A549 (cell line): ENCODE measurements at regions not wholly inside any gene's neighbourhood (a gene's known extent, or its start where the extent isn't known, plus 50 kb on each side); places are given as distances from the start of the nearest gene placed in this dataset.

Experiments used
- ATAC-seq, 2 experiments: fragments of 200-7000 bp in 1 of 2; fragments of >200 bp in 1 of 2; cut with Nextera tagmentation in 1 of 2; cut with Tn5 transposase in 1 of 2; 3 replicates each; pipeline versions ENCODE4 v1.8.0 to v1.9.1; 2018 to 2020; ENCODE audit warnings: mild to moderate bottlenecking in 1 of 2, moderate library complexity in 1 of 2
- CTCF ChIA-PET: fragments of 300-600 bp; sonication (Branson Sonifier 250); formaldehyde crosslinking; extraction: SDS; loops from one replicate; lab custom pipeline; 2021; ENCODE audit warnings: antibody characterized with exemption, inconsistent platforms; lab: Yijun Ruan, JAX
- POLR2A ChIA-PET: fragments of 350-600 bp; formaldehyde crosslinking; extraction: SDS; loops from one replicate; lab custom pipeline; 2021; ENCODE audit warnings: antibody characterized with exemption, inconsistent platforms; lab: Yijun Ruan, JAX
- DNase-seq, 2 experiments: peaks; one replicate each; pipeline versions ENCODE4 v3.0.0 to v3.0.0-alpha.2; 2011 to 2016; ENCODE audit warnings: low read depth in 1 of 2, low spot score in 1 of 2
- FAIRE-seq: peaks from 2 replicates; lab custom pipeline; 2011; peaks lifted over from hg19 to GRCh38; lab: Jason Lieb, UNC
- H3K27ac ChIP-seq, 2 experiments: fragments of >200 bp; sonication (Bioruptor Twin); formaldehyde crosslinking; 3 replicates each; pipeline ENCODE4 v1.5.1; 2016 to 2017
- H3K4me1 ChIP-seq: fragments of >200 bp; sonication (Bioruptor Twin); formaldehyde crosslinking; 3 replicates; pipeline ENCODE4 v1.6.1; 2016
- H3K4me2 ChIP-seq: fragments of >200 bp; sonication (Bioruptor Twin); formaldehyde crosslinking; 3 replicates; pipeline ENCODE4 v1.6.1; 2016
- H3K4me3 ChIP-seq: fragments of >200 bp; sonication (Bioruptor Twin); formaldehyde crosslinking; 3 replicates; pipeline ENCODE4 v1.5.1; 2016
- H3K9me3 ChIP-seq: fragments of >200 bp; sonication (Bioruptor Twin); formaldehyde crosslinking; 3 replicates; pipeline ENCODE4 v1.6.1; 2016
- BCL3 ChIP-seq: fragments of >200 bp; sonication (Bioruptor Twin); formaldehyde crosslinking; IDR thresholded peaks from 3 replicates; pipeline ENCODE4 v1.6.1; 2016
- CBX2 ChIP-seq: fragments of 200-600 bp; sonication (generic); IDR thresholded peaks from 2 replicates; pipeline ENCODE4 v1.6.1; 2016; ENCODE audit warnings: low read depth, mild to moderate bottlenecking, borderline replicate concordance
- CBX8 ChIP-seq: fragments of 200-600 bp; sonication (generic); IDR thresholded peaks from 2 replicates; pipeline ENCODE4 v1.6.1; 2016
- CHD4 ChIP-seq: fragments of 200-600 bp; sonication (generic); IDR thresholded peaks from 2 replicates; pipeline ENCODE4 v1.6.1; 2016; ENCODE audit warnings: antibody characterized with exemption, mild to moderate bottlenecking, borderline replicate concordance
- CTCF ChIP-seq: fragments of >200 bp; sonication (Bioruptor Twin); formaldehyde crosslinking; IDR thresholded peaks from 3 replicates; pipeline ENCODE4 v1.5.1; 2016
- E2F6 ChIP-seq: IDR thresholded peaks from 2 replicates; pipeline ENCODE4 v1.6.1; 2012; ENCODE audit warnings: low read depth, borderline replicate concordance
- EHF ChIP-seq: fragments of 250-450 bp; sonication (Bioruptor Pico); IDR thresholded peaks from 2 replicates; pipeline ENCODE4 v1.5.0; 2020; ENCODE audit warnings: mild to moderate bottlenecking
- EP300 ChIP-seq, 2 experiments: fragments of >200 bp; sonication (Bioruptor Twin); formaldehyde crosslinking; IDR thresholded peaks; 2 replicates in 1 of 2; 3 replicates in 1 of 2; pipeline ENCODE4 v1.6.1; 2016 to 2017
- ESRRA ChIP-seq: fragments of 150-350 bp; IDR thresholded peaks from 2 replicates; pipeline ENCODE4 v1.6.1; 2014; ENCODE audit warnings: mild to moderate bottlenecking, low read length, borderline replicate concordance
- FOXS1 ChIP-seq: fragments of 250-450 bp; sonication (Bioruptor Pico); IDR thresholded peaks from 2 replicates; pipeline ENCODE4 v1.5.0; 2020; ENCODE audit warnings: mild to moderate bottlenecking, moderate library complexity
- HDAC2 ChIP-seq: fragments of 200-600 bp; sonication (generic); IDR thresholded peaks from 2 replicates; pipeline ENCODE4 v1.6.1; 2016
- HEYL ChIP-seq: fragments of 250-450 bp; sonication (Bioruptor Pico); IDR thresholded peaks from 2 replicates; pipeline ENCODE4 v1.8.0; 2021; ENCODE audit warnings: mild to moderate bottlenecking, moderate library complexity
- HMGXB4 ChIP-seq: fragments of 250-450 bp; sonication (Bioruptor Pico); IDR thresholded peaks from 2 replicates; pipeline ENCODE4 v1.5.0; 2021; ENCODE audit warnings: mild to moderate bottlenecking, moderate library complexity, borderline replicate concordance
- HOXB5 ChIP-seq: fragments of 250-450 bp; sonication (Bioruptor Pico); IDR thresholded peaks from 2 replicates; pipeline ENCODE4 v1.5.0; 2020; ENCODE audit warnings: mild to moderate bottlenecking, moderate library complexity
- KDM5A ChIP-seq: fragments of 200-600 bp; sonication (generic); IDR thresholded peaks from 2 replicates; pipeline ENCODE4 v1.6.1; 2016; ENCODE audit warnings: antibody characterized with exemption, mild to moderate bottlenecking
- MAX ChIP-seq: IDR thresholded peaks from 2 replicates; pipeline ENCODE4 v1.6.1; 2012
- MAZ ChIP-seq: fragments of 150-350 bp; IDR thresholded peaks from 2 replicates; pipeline ENCODE4 v1.6.1; 2014; ENCODE audit warnings: antibody characterized with exemption, low read depth, low read length, borderline replicate concordance
- NFE2L2 ChIP-seq: fragments of 150-350 bp; conservative IDR thresholded peaks from 2 replicates; pipeline ENCODE4 v1.6.1; 2014; ENCODE audit warnings: low read length
- PBX3 ChIP-seq: IDR thresholded peaks from 2 replicates; pipeline ENCODE4 v1.6.1; 2012
- RAD21 ChIP-seq, 2 experiments: fragments of >200 bp in 1 of 2; sonication (Bioruptor Twin) in 1 of 2; formaldehyde crosslinking in 1 of 2; IDR thresholded peaks in 1 of 2; conservative IDR thresholded peaks in 1 of 2; 2 replicates in 1 of 2; 3 replicates in 1 of 2; pipeline ENCODE4 v1.6.1; 2012 to 2018; ENCODE audit warnings: inconsistent platforms in 1 of 2
- USF2 ChIP-seq: fragments of 450-650 bp; IDR thresholded peaks from 2 replicates; pipeline ENCODE4 v1.6.1; 2014; ENCODE audit warnings: antibody characterized with exemption
- WGBS: methylation state at CpG from one replicate; pipeline ENCODE4 v1.1.6; 2017; ENCODE audit errors: missing lambda C conversion rate; 5-methylcytosine and 5-hydroxymethylcytosine counted together

GRCh38 chr5:98588215-98588614, 185.2 kb upstream of the RGMB start:
- POLR2A ChIA-PET, result no interaction called here
- DNase-seq (no peak), FAIRE-seq (no peak), ATAC-seq (no peak)
- CTCF ChIA-PET, result no interaction called here
- no peak overlapping the region for H3K27ac ChIP-seq
- H3K4me2 ChIP-seq, result no peak overlapping the region
- no peaks in the 10 kb centered on the region for H3K4me1 ChIP-seq
- no peaks in the 10 kb centered on the region for H3K9me3 ChIP-seq
- TF ChIP-seq HOXB5 (CRISPR knock-in tag), result no peak
- TF ChIP-seq CBX8, result no peak
- no peak for TF ChIP-seq RAD21 (conservative IDR thresholded peaks at IDR 0.05 in 1 of 2, IDR thresholded peaks at IDR 0.05 in 1 of 2)
- TF ChIP-seq NFE2L2, result no peak
- no peak for TF ChIP-seq MAZ
- TF ChIP-seq EHF, result no peak
- TF ChIP-seq E2F6, result no peak
- no peak for TF ChIP-seq CTCF
- no peak for TF ChIP-seq USF2
- TF ChIP-seq MAX, result no peak
- no peak for TF ChIP-seq KDM5A
- no peak for TF ChIP-seq HDAC2
- TF ChIP-seq HMGXB4 (CRISPR knock-in tag), result no peak
- no peak for TF ChIP-seq HEYL (CRISPR knock-in tag)
- TF ChIP-seq PBX3, result no peak
- TF ChIP-seq FOXS1, result no peak
- no peak overlapping the region for H3K4me3 ChIP-seq
- WGBS, result 22% methylated on average over 3 of the region's 3 CpGs

GRCh38 chr5:98593418-98593817, 180.0 kb upstream of the RGMB start:
- no peak overlapping the region for H3K4me3 ChIP-seq
- no peaks in the 10 kb centered on the region for H3K4me1 ChIP-seq
- no peak overlapping the region for H3K27ac ChIP-seq
- DNase-seq (no peak), FAIRE-seq (no peak)
- POLR2A ChIA-PET, result no interaction called here
- 29% methylated on average over 4 of the region's 4 CpGs for WGBS
- no peak overlapping the region for H3K4me2 ChIP-seq
- CTCF ChIA-PET, result no interaction called here
- no peaks in the 10 kb centered on the region for H3K9me3 ChIP-seq
- TF ChIP-seq CHD4 (no peak), CBX2 (no peak)
- TF ChIP-seq, all 56 proteins: peak for 0
- ATAC-seq, result no peak

GRCh38 chr5:98594098-98594497, 179.4 kb upstream of the RGMB start:
- H3K9me3 ChIP-seq, result no peaks in the 10 kb centered on the region
- H3K27ac ChIP-seq, result no peak overlapping the region
- ATAC-seq (no peak), FAIRE-seq (no peak), DNase-seq (no peak)
- ChIA-PET CTCF (no interaction called here), POLR2A (no interaction called here)
- no peaks in the 10 kb centered on the region for H3K4me1 ChIP-seq
- no peak overlapping the region for H3K4me3 ChIP-seq
- 37% methylated on average over 4 of the region's 4 CpGs for WGBS
- no peak overlapping the region for H3K4me2 ChIP-seq
- TF ChIP-seq EP300 (IDR thresholded peaks at IDR 0.05) (no peak), CTCF (no peak), ESRRA (no peak), BCL3 (no peak)
- TF ChIP-seq, all 56 proteins: peak for 0
